Mesothelial cell of epicardium (in vitro differentiated cells): ENCODE measurements at regions not wholly inside any gene's neighbourhood (a gene's known extent, or its start where the extent isn't known, plus 50 kb on each side); places are given as distances from the start of the nearest gene placed in this dataset.
A peak's percentile ranks its signal among the peaks of the same experiment; 100 is the strongest.

Source experiments
- DNase-seq, 2 experiments: peaks; one replicate each; pipeline ENCODE4 v3.0.0; 2021; ENCODE audit warnings: low spot score in 2 of 2; ENCODE audit not compliant: unreplicated experiment in 2 of 2
- H3K27ac Mint-ChIP-seq: 2 replicates; pipeline ENCODE4 v1.8.0; 2021; ENCODE audit warnings: mixed read lengths
- H3K27me3 Mint-ChIP-seq: 2 replicates; pipeline ENCODE4 v1.8.0; 2021; ENCODE audit warnings: low read depth, mixed read lengths
- H3K36me3 Mint-ChIP-seq: 2 replicates; pipeline ENCODE4 v1.8.0; 2021; ENCODE audit warnings: mixed read lengths
- H3K4me1 Mint-ChIP-seq: 2 replicates; pipeline ENCODE4 v1.8.0; 2021; ENCODE audit warnings: mixed read lengths
- H3K4me3 Mint-ChIP-seq: 2 replicates; pipeline ENCODE4 v1.8.0; 2021; ENCODE audit warnings: mild to moderate bottlenecking, moderate library complexity, mixed read lengths
- H3K9me3 Mint-ChIP-seq: 2 replicates; pipeline ENCODE4 v1.8.0; 2021; ENCODE audit warnings: mixed read lengths
- TF ChIP-seq, protein P1 (sequence below): fragments of 200-600 bp; sonication (generic); IDR thresholded peaks from one replicate; pipeline ENCODE4 v1.5.0; 2021; ENCODE audit warnings: antibody characterized with exemption; ENCODE audit not compliant: unreplicated experiment

DNA sequence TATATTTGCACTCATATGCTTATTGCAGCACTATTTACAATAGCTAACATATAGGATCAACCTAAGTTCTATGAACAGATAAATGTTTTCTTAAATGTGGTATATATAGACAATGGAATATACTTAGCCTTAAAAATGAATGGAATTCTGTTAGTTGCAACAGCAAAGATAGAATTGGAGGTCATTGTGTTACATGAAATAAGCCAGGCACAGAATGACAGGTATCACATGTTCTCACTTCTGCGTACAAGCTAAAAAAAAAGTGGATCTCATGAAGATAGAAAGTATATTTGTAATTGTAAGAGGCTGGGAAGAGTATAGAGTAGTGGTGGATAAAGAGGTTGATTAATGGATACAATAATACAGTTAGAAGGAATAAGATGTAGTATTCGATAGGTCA, 255.5 kb upstream of the SETBP1 start:
- Mint-ChIP-seq H3K27me3 (no peaks in the 10 kb centered on the region), H3K4me3 (no peak overlapping the region), H3K4me1 (peaks cover 29% of the 10 kb centered on the region), H3K36me3 (peaks cover 2% of the 10 kb centered on the region), H3K27ac (peak overlapping the region; percentile 39), H3K9me3 (peaks cover 21% of the 10 kb centered on the region)
- no peak for DNase-seq
- TF ChIP-seq, protein P1, sequence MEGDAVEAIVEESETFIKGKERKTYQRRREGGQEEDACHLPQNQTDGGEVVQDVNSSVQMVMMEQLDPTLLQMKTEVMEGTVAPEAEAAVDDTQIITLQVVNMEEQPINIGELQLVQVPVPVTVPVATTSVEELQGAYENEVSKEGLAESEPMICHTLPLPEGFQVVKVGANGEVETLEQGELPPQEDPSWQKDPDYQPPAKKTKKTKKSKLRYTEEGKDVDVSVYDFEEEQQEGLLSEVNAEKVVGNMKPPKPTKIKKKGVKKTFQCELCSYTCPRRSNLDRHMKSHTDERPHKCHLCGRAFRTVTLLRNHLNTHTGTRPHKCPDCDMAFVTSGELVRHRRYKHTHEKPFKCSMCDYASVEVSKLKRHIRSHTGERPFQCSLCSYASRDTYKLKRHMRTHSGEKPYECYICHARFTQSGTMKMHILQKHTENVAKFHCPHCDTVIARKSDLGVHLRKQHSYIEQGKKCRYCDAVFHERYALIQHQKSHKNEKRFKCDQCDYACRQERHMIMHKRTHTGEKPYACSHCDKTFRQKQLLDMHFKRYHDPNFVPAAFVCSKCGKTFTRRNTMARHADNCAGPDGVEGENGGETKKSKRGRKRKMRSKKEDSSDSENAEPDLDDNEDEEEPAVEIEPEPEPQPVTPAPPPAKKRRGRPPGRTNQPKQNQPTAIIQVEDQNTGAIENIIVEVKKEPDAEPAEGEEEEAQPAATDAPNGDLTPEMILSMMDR: no peak

DNA sequence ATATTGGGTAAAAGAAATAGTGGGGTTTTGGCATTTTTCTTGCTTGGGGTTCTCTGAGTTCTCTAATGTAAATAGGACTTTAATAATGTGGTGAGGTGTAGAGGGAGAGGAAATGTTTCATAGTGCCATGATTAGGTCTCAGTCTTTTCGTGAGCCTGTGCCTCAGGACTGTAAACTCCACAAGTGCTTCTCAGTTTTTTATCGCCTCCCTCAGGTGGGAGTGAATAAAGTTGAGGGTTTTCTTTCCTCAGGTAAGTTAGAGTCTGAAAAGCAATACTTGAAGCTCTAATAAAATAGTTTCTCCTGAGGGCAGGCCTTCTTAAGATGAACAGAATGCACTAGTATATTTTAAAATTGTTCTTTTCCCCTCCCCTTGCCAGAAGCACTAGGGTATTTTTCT, 243.1 kb upstream of the SETBP1 start:
- peaks cover 38% of the 10 kb centered on the region for H3K9me3 Mint-ChIP-seq
- H3K27ac Mint-ChIP-seq: no peak overlapping the region

DNA sequence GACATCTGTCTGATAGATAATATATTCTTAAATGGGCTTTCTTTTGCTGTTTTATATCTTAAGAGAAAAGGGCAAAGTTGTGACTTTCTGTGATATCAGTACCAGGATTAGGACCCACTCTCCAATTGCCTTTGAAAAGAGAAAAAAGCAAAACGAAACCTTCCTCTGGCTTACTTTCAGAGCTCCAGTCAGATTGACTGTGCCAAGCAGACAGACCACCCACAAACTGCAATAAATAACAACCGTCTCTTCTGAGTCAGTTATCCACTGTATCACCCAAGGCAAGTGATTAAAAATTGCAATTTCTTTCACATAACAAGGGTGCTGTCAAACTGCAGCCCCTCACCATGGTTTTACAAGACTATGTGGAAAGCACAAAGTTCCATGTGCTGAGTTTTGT, 230.5 kb upstream of the SETBP1 start:
- H3K4me1 Mint-ChIP-seq: peaks cover 19% of the 10 kb centered on the region
- no peak for DNase-seq
- H3K27ac Mint-ChIP-seq: no peak overlapping the region
- H3K9me3 Mint-ChIP-seq: no peaks in the 10 kb centered on the region
- no peak overlapping the region for H3K4me3 Mint-ChIP-seq
- H3K36me3 Mint-ChIP-seq: no peaks in the 10 kb centered on the region
- peaks cover 9% of the 10 kb centered on the region for H3K27me3 Mint-ChIP-seq
- TF ChIP-seq, protein P1: no peak

More for the DNA sequence above, 243.1 kb upstream of the SETBP1 start:
- TF ChIP-seq, protein P1: no peak
- H3K27me3 Mint-ChIP-seq: no peaks in the 10 kb centered on the region
- no peak overlapping the region for H3K4me3 Mint-ChIP-seq
- H3K36me3 Mint-ChIP-seq: peaks cover 4% of the 10 kb centered on the region
- H3K4me1 Mint-ChIP-seq: no peaks in the 10 kb centered on the region
- no peak for DNase-seq

DNA sequence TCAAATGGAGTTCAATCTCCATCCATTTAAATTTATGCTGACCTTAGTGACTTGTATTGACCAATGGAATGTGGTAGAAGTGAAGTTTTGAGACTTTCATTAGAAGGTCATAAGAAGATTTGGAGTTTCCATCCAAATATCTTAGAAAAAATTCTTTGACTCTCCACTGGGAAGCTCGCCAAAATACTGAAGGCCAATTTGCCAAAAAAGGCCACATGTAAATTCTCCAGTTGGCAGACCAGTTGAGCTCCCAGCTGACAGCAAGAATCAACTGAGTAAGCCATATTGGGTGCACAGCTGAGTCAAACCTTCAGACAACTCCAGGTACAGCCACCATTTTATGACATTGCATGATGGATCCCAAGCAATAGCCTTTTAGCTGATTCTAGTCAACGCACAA, 228.3 kb upstream of the SETBP1 start:
- DNase-seq: no peak
- peaks cover 19% of the 10 kb centered on the region for H3K4me1 Mint-ChIP-seq
- H3K36me3 Mint-ChIP-seq: no peaks in the 10 kb centered on the region
- no peak overlapping the region for H3K4me3 Mint-ChIP-seq
- TF ChIP-seq, protein P1: no peak
- H3K27ac Mint-ChIP-seq: no peak overlapping the region
- no peaks in the 10 kb centered on the region for H3K9me3 Mint-ChIP-seq
- peaks cover 9% of the 10 kb centered on the region for H3K27me3 Mint-ChIP-seq

DNA sequence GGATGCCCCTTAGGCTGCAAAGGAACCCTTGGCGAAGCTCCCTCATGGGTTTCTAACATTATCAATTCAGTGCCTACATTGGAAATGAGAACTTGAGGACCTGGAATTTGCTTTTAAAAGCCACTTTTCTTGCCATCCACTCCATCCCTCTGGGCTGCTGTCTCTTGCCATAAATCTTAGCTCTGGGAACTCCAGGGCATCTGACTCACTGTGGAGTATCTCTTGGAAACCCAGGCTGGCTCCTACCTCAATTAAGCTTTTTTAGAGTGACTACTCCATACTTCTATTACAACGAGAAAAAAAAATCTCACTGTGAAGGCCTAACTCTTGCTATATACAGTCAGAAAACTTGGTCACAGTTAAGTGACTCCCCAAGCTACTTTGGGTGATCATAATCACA, 227.2 kb upstream of the SETBP1 start:
- Mint-ChIP-seq H3K9me3 (no peaks in the 10 kb centered on the region), H3K27me3 (peaks cover 9% of the 10 kb centered on the region)
- TF ChIP-seq, protein P1: no peak

DNA sequence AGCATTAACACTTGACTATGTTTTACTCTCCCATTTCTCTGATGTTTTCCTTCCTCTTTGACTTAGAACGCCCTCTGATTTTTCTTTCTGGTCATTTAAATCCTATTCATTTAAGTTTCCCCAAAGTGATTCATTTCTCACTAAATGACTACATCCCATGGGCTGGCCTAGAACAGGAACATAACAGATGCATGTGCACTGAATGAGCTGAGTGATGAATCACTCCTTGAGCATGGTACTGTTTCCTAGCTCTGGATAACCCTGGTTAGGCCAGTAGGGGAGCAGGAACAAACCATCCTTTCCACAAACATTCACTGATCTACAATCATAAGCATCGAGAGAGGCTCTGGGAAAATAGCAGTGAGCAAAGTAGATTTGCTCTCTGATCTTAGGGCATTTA, 221.9 kb upstream of the SETBP1 start:
- Mint-ChIP-seq H3K4me1 (peaks cover 21% of the 10 kb centered on the region), H3K4me3 (no peak overlapping the region), H3K27me3 (no peaks in the 10 kb centered on the region), H3K9me3 (no peaks in the 10 kb centered on the region), H3K27ac (no peak overlapping the region), H3K36me3 (no peaks in the 10 kb centered on the region)
- TF ChIP-seq, protein P1: no peak
- no peak for DNase-seq

More for the DNA sequence above, 227.2 kb upstream of the SETBP1 start:
- DNase-seq: no peak
- Mint-ChIP-seq H3K4me1 (peaks cover 19% of the 10 kb centered on the region), H3K36me3 (no peaks in the 10 kb centered on the region), H3K4me3 (no peak overlapping the region), H3K27ac (no peak overlapping the region)
